ENCODE measurements at regions not wholly inside any gene's neighbourhood (a gene's known extent, or its start where the extent isn't known, plus 50 kb on each side); places are given as distances from the start of the nearest gene placed in this dataset.
A peak's percentile ranks its signal among the peaks of the same experiment; 100 is the strongest.

- no peaks in the 10 kb centered on the region for H4K20me1 ChIP-seq (ENCODE audit: insufficient read depth, low read length)
- H2AFZ ChIP-seq (ENCODE audit: low read depth, low read length) = no peak overlapping the region
- H3K79me2 ChIP-seq (ENCODE audit: insufficient read depth, low read length) = no peaks in the 10 kb centered on the region
- no peak overlapping the region for H3K4me2 ChIP-seq (ENCODE audit: insufficient read depth, low read length)
- H3K4me3 ChIP-seq (ENCODE audit: low read depth in 1 of 2, low read length in 2 of 2) = no peak overlapping the region
- DNase-seq (peak; percentile 10), ATAC-seq (ENCODE audit: insufficient read depth, low read depth) (peak; percentile 71)
- H3K36me3 ChIP-seq (ENCODE audit: insufficient read depth, low read length) = no peaks in the 10 kb centered on the region
- peaks cover 16% of the 10 kb centered on the region for H3K4me1 ChIP-seq (ENCODE audit: insufficient read depth, low read length)
- H3K27ac ChIP-seq (ENCODE audit: low read length) = no peak overlapping the region
- no peak overlapping the region for H3K9ac ChIP-seq (ENCODE audit: low read depth, low read length)
- no peaks in the 10 kb centered on the region for H3K9me3 ChIP-seq (ENCODE audit: insufficient read depth, low read length, severe bottlenecking)
- peaks cover 3% of the 10 kb centered on the region for H3K27me3 ChIP-seq (ENCODE audit: insufficient read depth, low read length, poor library complexity)
- TF ChIP-seq CTCF (IDR thresholded peaks at IDR 0.05; ENCODE audit: borderline replicate concordance, extremely low read depth, low read length, poor library complexity, severe bottlenecking) (no peak), EZH2 (IDR thresholded peaks at IDR 0.05; ENCODE audit: borderline replicate concordance, low read depth, low read length, severe bottlenecking) (no peak)
These were observed 98.8 kb upstream of the NR4A3 start for GRCh38 chr9:99722877-99723276.

DNA sequence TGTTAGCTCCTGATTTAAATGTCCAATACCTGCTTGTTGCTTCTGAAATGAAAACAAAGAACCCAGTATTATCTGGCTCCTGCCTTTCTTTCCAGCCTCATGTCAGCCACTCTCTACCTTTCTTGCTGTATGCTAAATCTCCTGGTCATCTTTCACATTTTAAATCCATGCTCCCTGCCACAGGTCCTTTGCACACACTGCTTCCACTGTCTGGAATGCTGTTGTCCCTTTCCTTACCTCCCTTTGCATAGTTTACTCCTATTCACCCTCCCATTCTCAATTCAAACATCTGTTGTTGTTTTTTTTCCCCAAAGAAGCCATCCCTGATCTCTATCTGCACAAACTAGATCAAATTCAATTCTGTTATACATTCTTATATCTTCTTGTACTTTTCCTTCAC, 97.0 kb upstream of the NR4A3 start:
- no peak for ATAC-seq (ENCODE audit: insufficient read depth, low read depth)
- peaks cover 16% of the 10 kb centered on the region for H3K4me1 ChIP-seq (ENCODE audit: insufficient read depth, low read length)
- no peak overlapping the region for H3K4me3 ChIP-seq (ENCODE audit: low read depth in 1 of 2, low read length in 2 of 2)
- H3K4me2 ChIP-seq (ENCODE audit: insufficient read depth, low read length) = no peak overlapping the region
- no peak for TF ChIP-seq EZH2 (IDR thresholded peaks at IDR 0.05; ENCODE audit: borderline replicate concordance, low read depth, low read length, severe bottlenecking)
- TF ChIP-seq CTCF (IDR thresholded peaks at IDR 0.05; ENCODE audit: borderline replicate concordance, extremely low read depth, low read length, poor library complexity, severe bottlenecking) = no peak
- H3K9me3 ChIP-seq (ENCODE audit: insufficient read depth, low read length, severe bottlenecking) = no peaks in the 10 kb centered on the region
- H3K36me3 ChIP-seq (ENCODE audit: insufficient read depth, low read length) = no peaks in the 10 kb centered on the region
- H3K27ac ChIP-seq (ENCODE audit: low read length) = no peak overlapping the region
- no peak overlapping the region for H2AFZ ChIP-seq (ENCODE audit: low read depth, low read length)
- H3K9ac ChIP-seq (ENCODE audit: low read depth, low read length) = no peak overlapping the region
- DNase-seq = no peak
- peaks cover 3% of the 10 kb centered on the region for H3K27me3 ChIP-seq (ENCODE audit: insufficient read depth, low read length, poor library complexity)
- H3K79me2 ChIP-seq (ENCODE audit: insufficient read depth, low read length) = no peaks in the 10 kb centered on the region
- H4K20me1 ChIP-seq (ENCODE audit: insufficient read depth, low read length) = no peaks in the 10 kb centered on the region

DNA sequence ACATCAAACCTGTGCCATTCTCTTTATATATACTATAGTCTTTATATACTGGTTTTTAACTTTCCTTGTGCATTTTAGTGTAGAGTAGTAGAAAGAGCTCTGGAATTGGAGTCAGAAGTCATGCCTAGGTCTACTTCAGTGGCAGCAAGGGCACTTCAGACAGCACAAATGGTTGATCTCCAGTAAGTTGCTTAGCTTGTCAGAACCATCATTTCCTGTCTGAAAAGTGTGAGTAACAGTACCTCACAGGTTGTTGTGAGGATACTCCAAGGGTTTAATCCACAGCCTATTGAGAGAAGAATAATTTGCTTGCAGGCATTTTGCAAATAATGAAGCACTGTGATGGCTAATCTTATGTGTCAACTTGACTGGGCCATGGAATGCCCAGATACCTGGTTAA, 95.8 kb upstream of the NR4A3 start:
- no peaks in the 10 kb centered on the region for H4K20me1 ChIP-seq (ENCODE audit: insufficient read depth, low read length)
- peaks cover 3% of the 10 kb centered on the region for H3K27me3 ChIP-seq (ENCODE audit: insufficient read depth, low read length, poor library complexity)
- no peak overlapping the region for H3K4me3 ChIP-seq (ENCODE audit: low read depth in 1 of 2, low read length in 2 of 2)
- DNase-seq (no peak), ATAC-seq (ENCODE audit: insufficient read depth, low read depth) (no peak)
- H3K4me1 ChIP-seq (ENCODE audit: insufficient read depth, low read length) = peaks cover 4% of the 10 kb centered on the region
- no peak overlapping the region for H2AFZ ChIP-seq (ENCODE audit: low read depth, low read length)
- no peaks in the 10 kb centered on the region for H3K9me3 ChIP-seq (ENCODE audit: insufficient read depth, low read length, severe bottlenecking)
- TF ChIP-seq EZH2 (IDR thresholded peaks at IDR 0.05; ENCODE audit: borderline replicate concordance, low read depth, low read length, severe bottlenecking) (no peak), CTCF (IDR thresholded peaks at IDR 0.05; ENCODE audit: borderline replicate concordance, extremely low read depth, low read length, poor library complexity, severe bottlenecking) (no peak)
- H3K9ac ChIP-seq (ENCODE audit: low read depth, low read length) = no peak overlapping the region
- H3K4me2 ChIP-seq (ENCODE audit: insufficient read depth, low read length) = no peak overlapping the region
- H3K36me3 ChIP-seq (ENCODE audit: insufficient read depth, low read length) = no peaks in the 10 kb centered on the region
- no peaks in the 10 kb centered on the region for H3K79me2 ChIP-seq (ENCODE audit: insufficient read depth, low read length)
- no peak overlapping the region for H3K27ac ChIP-seq (ENCODE audit: low read length)

DNA sequence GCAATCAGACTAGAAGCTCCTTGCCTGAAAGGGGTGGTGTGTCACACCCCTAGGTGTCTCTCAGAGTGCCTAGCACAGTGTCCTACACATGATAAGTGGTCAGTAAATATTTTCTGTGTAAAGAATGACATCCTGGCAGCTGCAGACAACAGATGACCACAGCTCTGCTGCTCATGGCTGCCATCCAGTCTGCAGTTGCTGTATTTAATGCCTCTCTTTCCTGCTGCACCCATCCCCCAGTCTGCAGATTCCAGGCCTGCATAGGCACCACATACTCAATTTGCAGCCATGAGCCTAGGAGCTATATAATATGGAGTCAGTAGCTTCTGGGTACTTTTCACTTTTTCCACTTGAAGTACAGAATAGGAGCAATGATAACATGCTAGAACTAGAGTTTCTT, 94.9 kb upstream of the NR4A3 start:
- Histone ChIP-seq H3K4me3 (ENCODE audit: low read depth in 1 of 2, low read length in 2 of 2) (no peak overlapping the region), H3K36me3 (ENCODE audit: insufficient read depth, low read length) (no peaks in the 10 kb centered on the region), H3K27me3 (ENCODE audit: insufficient read depth, low read length, poor library complexity) (peaks cover 3% of the 10 kb centered on the region), H3K4me2 (ENCODE audit: insufficient read depth, low read length) (no peak overlapping the region), H3K9ac (ENCODE audit: low read depth, low read length) (no peak overlapping the region), H3K4me1 (ENCODE audit: insufficient read depth, low read length) (no peaks in the 10 kb centered on the region), H3K27ac (ENCODE audit: low read length) (no peak overlapping the region), H4K20me1 (ENCODE audit: insufficient read depth, low read length) (no peaks in the 10 kb centered on the region), H3K9me3 (ENCODE audit: insufficient read depth, low read length, severe bottlenecking) (no peaks in the 10 kb centered on the region), H2AFZ (ENCODE audit: low read depth, low read length) (no peak overlapping the region), H3K79me2 (ENCODE audit: insufficient read depth, low read length) (no peaks in the 10 kb centered on the region)
- no peak for ATAC-seq (ENCODE audit: insufficient read depth, low read depth)
- DNase-seq = no peak
- TF ChIP-seq EZH2 (IDR thresholded peaks at IDR 0.05; ENCODE audit: borderline replicate concordance, low read depth, low read length, severe bottlenecking) = no peak
- no peak for TF ChIP-seq CTCF (IDR thresholded peaks at IDR 0.05; ENCODE audit: borderline replicate concordance, extremely low read depth, low read length, poor library complexity, severe bottlenecking)

Measured in DND-41 (cell line).